K562 (cell line): ENCODE measurements at regions not wholly inside any gene's neighbourhood (a gene's known extent, or its start where the extent isn't known, plus 50 kb on each side); places are given as distances from the start of the nearest gene placed in this dataset.

Experiments
- ATAC-seq: fragments of 200-7000 bp; cut with Tn5 transposase; 3 replicates; pipeline ENCODE4 v1.9.1; 2020; ENCODE audit warnings: moderate library complexity
- BruUV-seq: library from RNA; stranded (reverse); fragments of 400-500 nt; replicated peaks from 2 replicates; lab custom pipeline; 2021; lab: Mats Ljungman, UMichigan
- CTCF ChIA-PET: fragments of 300-600 bp; formaldehyde crosslinking; extraction: SDS; loops from one replicate; lab custom pipeline; 2021; ENCODE audit warnings: low intra/inter-chr PET ratio; lab: Yijun Ruan, JAX
- POLR2A ChIA-PET: fragments of 300-600, 350-650 bp; sonication (Branson Sonifier 250); formaldehyde crosslinking; extraction: SDS; loops from one replicate; lab custom pipeline; 2021; ENCODE audit warnings: antibody characterized with exemption, inconsistent platforms; lab: Yijun Ruan, JAX
- DNase-seq, 4 experiments: peaks; one replicate each; pipeline versions ENCODE4 v3.0.0 to v3.0.0-alpha.2; 2011 to 2018; ENCODE audit warnings: low spot score in 3 of 4, mixed read lengths in 3 of 4; ENCODE audit errors: extremely low read depth in 1 of 4
- FAIRE-seq: peaks from 2 replicates; lab custom pipeline; 2011; peaks lifted over from hg19 to GRCh38; lab: Jason Lieb, UNC
- H2AFZ ChIP-seq: 2 replicates; pipeline ENCODE4 v1.6.0; 2011; ENCODE audit warnings: low read depth, low read length, control low read depth, inconsistent platforms
- H3K27ac ChIP-seq: fragments of 200-600 bp; 3 replicates; pipeline ENCODE4 v1.8.0; 2011; ENCODE audit warnings: low read depth, mild to moderate bottlenecking, control low read depth, inconsistent platforms, low read length, moderate library complexity, mixed read lengths; ENCODE audit errors: extremely low read depth
- H3K27me3 ChIP-seq, 2 experiments: fragments of 300-600 bp in 1 of 2; 2 replicates in 1 of 2; 3 replicates in 1 of 2; pipeline versions ENCODE4 v1.6.0 to v1.8.0; 2011; ENCODE audit warnings: inconsistent platforms in 2 of 2, low read length in 2 of 2, mild to moderate bottlenecking in 1 of 2, mixed read lengths in 1 of 2, moderate library complexity in 1 of 2; ENCODE audit not compliant: control insufficient read depth in 2 of 2, insufficient read depth in 2 of 2
- H3K36me3 ChIP-seq: fragments of 300-600 bp; 3 replicates; pipeline ENCODE4 v1.8.0; 2011; ENCODE audit warnings: mild to moderate bottlenecking, low read length, inconsistent platforms; ENCODE audit not compliant: control insufficient read depth, insufficient read depth
- H3K4me1 ChIP-seq, 2 experiments: fragments of 200-600 bp in 1 of 2; replicated peaks in 1 of 2; 2 replicates in 1 of 2; 3 replicates in 1 of 2; pipeline versions ENCODE4 v1.5.1 to v1.8.0; 2011; ENCODE audit warnings: inconsistent platforms in 2 of 2, low read length in 2 of 2, mild to moderate bottlenecking in 1 of 2, mixed read lengths in 1 of 2, moderate library complexity in 1 of 2; ENCODE audit not compliant: control insufficient read depth in 2 of 2, insufficient read depth in 2 of 2
- H3K4me2 ChIP-seq: 2 replicates; pipeline ENCODE4 v1.6.1; 2011; ENCODE audit warnings: low read length, control low read depth, inconsistent platforms, mixed read lengths; ENCODE audit not compliant: insufficient read depth
- H3K4me3 ChIP-seq: fragments of 200-600 bp; sonication (generic), shearing (Covaris generic); 2 replicates; pipeline ENCODE4 v1.5.1; 2016; ENCODE audit warnings: control low read depth, inconsistent platforms
- H3K79me2 ChIP-seq: fragments of 200-600 bp; 3 replicates; pipeline ENCODE4 v1.8.0; 2011; ENCODE audit warnings: low read length, inconsistent platforms; ENCODE audit not compliant: control insufficient read depth, insufficient read depth
- H3K9ac ChIP-seq, 2 experiments: 2 replicates each; pipeline versions ENCODE4 v1.6.0 to v1.6.1; 2011; ENCODE audit warnings: low read depth in 2 of 2, low read length in 2 of 2, control low read depth in 1 of 2, inconsistent platforms in 1 of 2, mild to moderate bottlenecking in 1 of 2, mixed read lengths in 1 of 2; ENCODE audit not compliant: insufficient read depth in 1 of 2
- H3K9me1 ChIP-seq: one replicate; pipeline ENCODE4 v1.6.0; 2011; ENCODE audit warnings: inconsistent platforms, mild to moderate bottlenecking, low read length, moderate library complexity; ENCODE audit not compliant: control insufficient read depth, insufficient read depth
- H3K9me3 ChIP-seq: replicated peaks from 2 replicates; pipeline ENCODE4 v1.5.1; 2011; ENCODE audit warnings: low read depth, low read length, inconsistent platforms; ENCODE audit not compliant: control insufficient read depth, insufficient read depth
- H4K20me1 ChIP-seq: replicated peaks from 2 replicates; pipeline ENCODE4 v1.6.1; 2011; ENCODE audit warnings: low read length, inconsistent platforms, mixed read lengths; ENCODE audit not compliant: control insufficient read depth, insufficient read depth
- ADNP ChIP-seq: fragments of 200-800 bp; sonication (Bioruptor generic); IDR thresholded peaks from 2 replicates; pipeline ENCODE4 v1.6.1; 2016; ENCODE audit warnings: missing genetic modification characterization, missing compliant biosample characterization
- CAMTA2 ChIP-seq: fragments of 250-450 bp; sonication (Bioruptor Pico); conservative IDR thresholded peaks from 2 replicates; pipeline ENCODE4 v1.5.1; 2022
- EWSR1 ChIP-seq: fragments of 450-650 bp; IDR thresholded peaks from 2 replicates; pipeline ENCODE4 v1.6.1; 2018; ENCODE audit warnings: borderline replicate concordance, mild to moderate bottlenecking, low read depth, moderate library complexity; ENCODE audit not compliant: partially characterized antibody
- FOXJ2 ChIP-seq: fragments of 200-800 bp; sonication (Bioruptor generic); IDR thresholded peaks from 2 replicates; pipeline ENCODE4 v1.6.1; 2016; ENCODE audit warnings: missing genetic modification characterization, missing compliant biosample characterization
- KHSRP ChIP-seq: fragments of 450-650 bp; IDR thresholded peaks from 2 replicates; pipeline ENCODE4 v1.6.1; 2017
- NFXL1 ChIP-seq: fragments of 450-650 bp; formaldehyde crosslinking; IDR thresholded peaks from 2 replicates; pipeline ENCODE4 v1.4.0; 2021; ENCODE audit warnings: mild to moderate bottlenecking
- PHB ChIP-seq: fragments of 250-450 bp; sonication (Bioruptor Pico); IDR thresholded peaks from 2 replicates; pipeline ENCODE4 v1.5.0; 2021
- SRSF1 ChIP-seq: fragments of 200-400 bp; formaldehyde crosslinking; IDR thresholded peaks from 2 replicates; pipeline ENCODE4 v1.6.1; 2017; ENCODE audit warnings: mild to moderate bottlenecking, low read depth, low read length, moderate library complexity
- ZC3H4 ChIP-seq: sonication (generic); formaldehyde crosslinking; IDR thresholded peaks from 2 replicates; pipeline ENCODE4 v1.9.0; 2021; ENCODE audit warnings: missing genetic modification reagents, borderline replicate concordance
- ZNF780A ChIP-seq: fragments of 250-450 bp; sonication (Bioruptor Pico); IDR thresholded peaks from 2 replicates; pipeline ENCODE4 v1.5.0; 2021; ENCODE audit warnings: mild to moderate bottlenecking
- WGBS: fragments of 100-300 bp; shearing (Covaris generic); methylation state at CpG from one replicate; pipeline ENCODE4 v1.1.6; 2016; ENCODE audit warnings: low coverage, mixed read lengths; ENCODE audit not compliant: insufficient coverage; ENCODE audit errors: missing lambda C conversion rate; 5-methylcytosine and 5-hydroxymethylcytosine counted together
- in situ Hi-C: fragments of 300-500 bp; cut with MboI; formaldehyde crosslinking; loops from 4 replicates; pipeline ENCODE4 v1.15.0; 2018; ENCODE audit warnings: inconsistent platforms, mixed read lengths
- intact Hi-C: fragments of 100-400 bp; cut with micrococcal nuclease; formaldehyde crosslinking; loops from 2 replicates; pipeline ENCODE4 v1.14.2; 2022
- TF ChIP-seq, protein P1 (sequence below), 3 experiments: IDR thresholded peaks in 2 of 3; conservative IDR thresholded peaks in 1 of 3; 2 replicates each; pipeline ENCODE4 v1.5.1; 2011 to 2012; ENCODE audit warnings: low read length in 3 of 3, mild to moderate bottlenecking in 3 of 3, control low read depth in 2 of 3, improper control_type of control experiment in 1 of 3, inconsistent platforms in 1 of 3, low read depth in 1 of 3, mixed read lengths in 1 of 3, moderate library complexity in 1 of 3; ENCODE audit not compliant: insufficient read depth in 2 of 3
- TF ChIP-seq, protein P2 (sequence below): fragments of 250-450 bp; sonication (Bioruptor Pico); IDR thresholded peaks from 2 replicates; pipeline ENCODE4 v1.4.0; 2020
- TF ChIP-seq, protein P3 (sequence below): fragments of 450-650 bp; IDR thresholded peaks from 2 replicates; pipeline ENCODE4 v1.6.1; 2016
- TF ChIP-seq, protein P4 (sequence below): fragments of 450-650 bp; IDR thresholded peaks from 2 replicates; pipeline ENCODE4 v1.6.1; 2016; ENCODE audit warnings: low read depth, mild to moderate bottlenecking, moderate library complexity

DNA sequence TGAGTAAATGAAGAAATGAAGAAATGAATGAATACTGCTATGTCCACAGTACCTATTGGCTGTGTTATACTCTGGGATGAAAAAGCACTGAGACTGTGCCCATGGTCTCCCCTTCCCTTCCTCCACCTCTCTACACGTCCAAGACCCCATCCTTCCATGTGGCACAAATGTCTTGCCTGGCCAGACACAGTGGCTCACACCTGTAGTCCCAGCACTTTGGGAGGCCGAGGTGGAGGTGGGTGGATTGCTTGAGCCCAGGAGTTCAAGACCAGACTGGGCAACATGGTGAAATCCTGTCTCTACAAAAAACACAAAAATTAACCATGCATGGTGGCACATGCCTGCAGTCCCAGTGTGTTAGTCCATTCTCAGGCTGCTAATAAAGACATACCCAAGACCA, 200.1 kb downstream of the FAM43A start:
- ATAC-seq, result no peak
- Histone ChIP-seq H3K4me1 (no peaks in the 10 kb centered on the region), H3K9me3 (no peaks in the 10 kb centered on the region; the same call in 1 of the 2 replicates), H2AFZ (no peak overlapping the region), H3K4me2 (no peak overlapping the region), H3K79me2 (no peaks in the 10 kb centered on the region), H4K20me1 (no peaks in the 10 kb centered on the region), H3K27ac (no peak overlapping the region)
- in situ Hi-C loops, result no loop called here
- TF ChIP-seq SRSF1, result no peak
- no peak for TF ChIP-seq PHB (CRISPR knock-in tag)
- TF ChIP-seq, protein P1, sequence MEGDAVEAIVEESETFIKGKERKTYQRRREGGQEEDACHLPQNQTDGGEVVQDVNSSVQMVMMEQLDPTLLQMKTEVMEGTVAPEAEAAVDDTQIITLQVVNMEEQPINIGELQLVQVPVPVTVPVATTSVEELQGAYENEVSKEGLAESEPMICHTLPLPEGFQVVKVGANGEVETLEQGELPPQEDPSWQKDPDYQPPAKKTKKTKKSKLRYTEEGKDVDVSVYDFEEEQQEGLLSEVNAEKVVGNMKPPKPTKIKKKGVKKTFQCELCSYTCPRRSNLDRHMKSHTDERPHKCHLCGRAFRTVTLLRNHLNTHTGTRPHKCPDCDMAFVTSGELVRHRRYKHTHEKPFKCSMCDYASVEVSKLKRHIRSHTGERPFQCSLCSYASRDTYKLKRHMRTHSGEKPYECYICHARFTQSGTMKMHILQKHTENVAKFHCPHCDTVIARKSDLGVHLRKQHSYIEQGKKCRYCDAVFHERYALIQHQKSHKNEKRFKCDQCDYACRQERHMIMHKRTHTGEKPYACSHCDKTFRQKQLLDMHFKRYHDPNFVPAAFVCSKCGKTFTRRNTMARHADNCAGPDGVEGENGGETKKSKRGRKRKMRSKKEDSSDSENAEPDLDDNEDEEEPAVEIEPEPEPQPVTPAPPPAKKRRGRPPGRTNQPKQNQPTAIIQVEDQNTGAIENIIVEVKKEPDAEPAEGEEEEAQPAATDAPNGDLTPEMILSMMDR (IDR thresholded peaks at IDR 0.05 in 2 of 3, conservative IDR thresholded peaks at IDR 0.05 in 1 of 3; ENCODE audit: insufficient read depth in 2 of 3, low read depth in 1 of 3, low read length in 3 of 3), result no peak
- TF ChIP-seq KHSRP, result no peak
- TF ChIP-seq, protein P2, sequence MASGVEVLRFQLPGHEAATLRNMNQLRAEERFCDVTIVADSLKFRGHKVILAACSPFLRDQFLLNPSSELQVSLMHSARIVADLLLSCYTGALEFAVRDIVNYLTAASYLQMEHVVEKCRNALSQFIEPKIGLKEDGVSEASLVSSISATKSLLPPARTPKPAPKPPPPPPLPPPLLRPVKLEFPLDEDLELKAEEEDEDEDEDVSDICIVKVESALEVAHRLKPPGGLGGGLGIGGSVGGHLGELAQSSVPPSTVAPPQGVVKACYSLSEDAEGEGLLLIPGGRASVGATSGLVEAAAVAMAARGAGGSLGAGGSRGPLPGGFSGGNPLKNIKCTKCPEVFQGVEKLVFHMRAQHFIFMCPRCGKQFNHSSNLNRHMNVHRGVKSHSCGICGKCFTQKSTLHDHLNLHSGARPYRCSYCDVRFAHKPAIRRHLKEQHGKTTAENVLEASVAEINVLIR (CRISPR knock-in tag), result no peak
- no peak for TF ChIP-seq ZC3H4 (CRISPR knock-in tag)
- TF ChIP-seq ZNF780A (CRISPR knock-in tag), result no peak
- TF ChIP-seq, protein P3, sequence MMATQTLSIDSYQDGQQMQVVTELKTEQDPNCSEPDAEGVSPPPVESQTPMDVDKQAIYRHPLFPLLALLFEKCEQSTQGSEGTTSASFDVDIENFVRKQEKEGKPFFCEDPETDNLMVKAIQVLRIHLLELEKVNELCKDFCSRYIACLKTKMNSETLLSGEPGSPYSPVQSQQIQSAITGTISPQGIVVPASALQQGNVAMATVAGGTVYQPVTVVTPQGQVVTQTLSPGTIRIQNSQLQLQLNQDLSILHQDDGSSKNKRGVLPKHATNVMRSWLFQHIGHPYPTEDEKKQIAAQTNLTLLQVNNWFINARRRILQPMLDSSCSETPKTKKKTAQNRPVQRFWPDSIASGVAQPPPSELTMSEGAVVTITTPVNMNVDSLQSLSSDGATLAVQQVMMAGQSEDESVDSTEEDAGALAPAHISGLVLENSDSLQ, result no peak
- no peak for TF ChIP-seq FOXJ2
- TF ChIP-seq NFXL1 (CRISPR knock-in tag), result no peak
- no peak for TF ChIP-seq ADNP (tag)
- TF ChIP-seq, protein P4, sequence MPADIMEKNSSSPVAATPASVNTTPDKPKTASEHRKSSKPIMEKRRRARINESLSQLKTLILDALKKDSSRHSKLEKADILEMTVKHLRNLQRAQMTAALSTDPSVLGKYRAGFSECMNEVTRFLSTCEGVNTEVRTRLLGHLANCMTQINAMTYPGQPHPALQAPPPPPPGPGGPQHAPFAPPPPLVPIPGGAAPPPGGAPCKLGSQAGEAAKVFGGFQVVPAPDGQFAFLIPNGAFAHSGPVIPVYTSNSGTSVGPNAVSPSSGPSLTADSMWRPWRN, result no peak
- TF ChIP-seq EWSR1, result no peak
- TF ChIP-seq CAMTA2 (CRISPR knock-in tag), result no peak
- TF ChIP-seq, all 486 proteins: peak for 0
- Histone ChIP-seq H3K27me3 (peaks cover 0 to 10% of the 10 kb centered on the region in 2 experiments; a peak in 2 of 5 replicates), H3K9me1 (no peaks in the 10 kb centered on the region), H3K9ac (no peak overlapping the region), H3K36me3 (no peaks in the 10 kb centered on the region), H3K4me3 (no peak overlapping the region)
- CTCF ChIA-PET, result no interaction called here
- no TSS peak for BruUV-seq
- WGBS, result 0% methylated on average over 2 of the region's 2 CpGs
- DNase-seq, result no peak
- intact Hi-C loops, result no loop called here
- POLR2A ChIA-PET, result no interaction called here
- no peak for FAIRE-seq
